Calu3 (cell line): ENCODE measurements at regions not wholly inside any gene's neighbourhood (a gene's known extent, or its start where the extent isn't known, plus 50 kb on each side); places are given as distances from the start of the nearest gene placed in this dataset.

Experiments
- BruUV-seq: library from RNA; stranded (reverse); fragments of 400-500 nt; replicated peaks from 2 replicates; lab custom pipeline; 2021; lab: Mats Ljungman, UMichigan
- CTCF ChIA-PET: fragments of 300-600 bp; sonication (Branson Sonifier 250); formaldehyde crosslinking; loops from one replicate; lab custom pipeline; 2022; ENCODE audit warnings: antibody characterized with exemption; lab: Charles Lee
- DNase-seq: peaks from one replicate; pipeline ENCODE4 v3.0.0; 2022
- H3K27ac Mint-ChIP-seq: one replicate; pipeline ENCODE4 v1.8.0; 2022; ENCODE audit warnings: mixed read lengths; ENCODE audit not compliant: unreplicated experiment
- H3K27me3 Mint-ChIP-seq: one replicate; pipeline ENCODE4 v1.8.0; 2022; ENCODE audit warnings: mixed read lengths; ENCODE audit not compliant: unreplicated experiment
- H3K36me3 Mint-ChIP-seq: one replicate; pipeline ENCODE4 v1.8.0; 2022; ENCODE audit warnings: mild to moderate bottlenecking, moderate library complexity, mixed read lengths; ENCODE audit not compliant: insufficient read depth, unreplicated experiment
- H3K4me1 Mint-ChIP-seq: one replicate; pipeline ENCODE4 v1.8.0; 2022; ENCODE audit warnings: mild to moderate bottlenecking, low read depth, mixed read lengths; ENCODE audit not compliant: unreplicated experiment
- H3K4me3 Mint-ChIP-seq: one replicate; pipeline ENCODE4 v1.8.0; 2022; ENCODE audit warnings: mild to moderate bottlenecking, low read depth, moderate library complexity, mixed read lengths; ENCODE audit not compliant: unreplicated experiment
- H3K9me3 Mint-ChIP-seq: one replicate; pipeline ENCODE4 v1.8.0; 2022; ENCODE audit warnings: low read depth, mixed read lengths; ENCODE audit not compliant: unreplicated experiment
- intact Hi-C: fragments of 100-400 bp; cut with micrococcal nuclease; formaldehyde crosslinking; loops from one replicate; pipeline ENCODE4 v1.10.0; 2022; ENCODE audit not compliant: unreplicated experiment
- TF ChIP-seq, protein P1 (sequence below): fragments of 200-600 bp; IDR thresholded peaks from one replicate; pipeline ENCODE4 v1.8.0; 2022; ENCODE audit warnings: antibody characterized with exemption; ENCODE audit not compliant: unreplicated experiment

DNA sequence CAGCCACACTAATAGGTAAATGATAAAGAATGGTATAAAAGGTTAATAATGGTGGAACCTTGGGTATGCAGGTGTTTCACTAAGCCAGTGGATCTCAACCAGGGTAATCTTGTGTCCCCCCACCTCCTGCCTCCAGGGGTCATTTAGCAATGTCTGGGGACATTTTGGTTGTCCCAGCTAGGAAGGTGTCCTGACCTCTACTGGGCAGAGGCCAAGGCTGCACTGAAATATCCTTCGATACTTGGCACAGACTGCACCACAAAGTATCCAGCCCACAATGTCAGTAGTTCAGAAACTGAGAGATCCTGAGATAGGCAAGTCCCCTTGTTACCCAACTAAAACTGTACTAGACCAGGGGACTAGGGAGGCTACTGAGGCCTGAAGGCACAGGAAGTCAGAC, 113.6 kb upstream of the TIAM1 start:
- no peak for DNase-seq
- intact Hi-C loops: no loop called here
- H3K4me1 Mint-ChIP-seq: no peaks in the 10 kb centered on the region
- peaks cover 1% of the 10 kb centered on the region for H3K9me3 Mint-ChIP-seq
- CTCF ChIA-PET: no interaction called here
- no peak overlapping the region for H3K4me3 Mint-ChIP-seq
- no peaks in the 10 kb centered on the region for H3K27me3 Mint-ChIP-seq
- H3K27ac Mint-ChIP-seq: no peak overlapping the region
- no peaks in the 10 kb centered on the region for H3K36me3 Mint-ChIP-seq
- TF ChIP-seq, protein P1, sequence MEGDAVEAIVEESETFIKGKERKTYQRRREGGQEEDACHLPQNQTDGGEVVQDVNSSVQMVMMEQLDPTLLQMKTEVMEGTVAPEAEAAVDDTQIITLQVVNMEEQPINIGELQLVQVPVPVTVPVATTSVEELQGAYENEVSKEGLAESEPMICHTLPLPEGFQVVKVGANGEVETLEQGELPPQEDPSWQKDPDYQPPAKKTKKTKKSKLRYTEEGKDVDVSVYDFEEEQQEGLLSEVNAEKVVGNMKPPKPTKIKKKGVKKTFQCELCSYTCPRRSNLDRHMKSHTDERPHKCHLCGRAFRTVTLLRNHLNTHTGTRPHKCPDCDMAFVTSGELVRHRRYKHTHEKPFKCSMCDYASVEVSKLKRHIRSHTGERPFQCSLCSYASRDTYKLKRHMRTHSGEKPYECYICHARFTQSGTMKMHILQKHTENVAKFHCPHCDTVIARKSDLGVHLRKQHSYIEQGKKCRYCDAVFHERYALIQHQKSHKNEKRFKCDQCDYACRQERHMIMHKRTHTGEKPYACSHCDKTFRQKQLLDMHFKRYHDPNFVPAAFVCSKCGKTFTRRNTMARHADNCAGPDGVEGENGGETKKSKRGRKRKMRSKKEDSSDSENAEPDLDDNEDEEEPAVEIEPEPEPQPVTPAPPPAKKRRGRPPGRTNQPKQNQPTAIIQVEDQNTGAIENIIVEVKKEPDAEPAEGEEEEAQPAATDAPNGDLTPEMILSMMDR: no peak
- BruUV-seq: no TSS peak

DNA sequence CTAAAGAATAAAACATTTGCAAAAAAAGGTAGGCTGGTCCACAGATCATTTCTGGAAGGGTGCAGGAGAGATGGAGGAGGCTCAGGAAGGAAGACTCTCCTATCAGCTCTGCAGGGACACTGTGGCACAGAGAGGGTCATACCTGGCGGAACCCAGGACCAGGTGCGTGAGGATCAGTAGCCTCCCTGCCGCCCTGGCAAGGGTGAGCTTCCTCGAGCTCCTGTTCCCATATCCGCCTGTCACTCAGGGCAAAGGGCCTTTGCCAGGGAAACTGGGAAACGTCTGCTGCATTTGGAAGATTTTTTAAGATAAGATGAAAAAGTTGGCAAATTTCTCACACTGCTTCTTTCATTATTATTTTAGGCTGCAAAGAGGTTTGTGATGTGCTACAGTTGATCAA, 112.1 kb upstream of the TIAM1 start:
- Mint-ChIP-seq H3K4me3 (no peak overlapping the region), H3K4me1 (no peaks in the 10 kb centered on the region), H3K9me3 (peaks cover 2% of the 10 kb centered on the region), H3K27me3 (no peaks in the 10 kb centered on the region), H3K36me3 (no peaks in the 10 kb centered on the region), H3K27ac (no peak overlapping the region)
- no peak for DNase-seq
- intact Hi-C loops: no loop called here
- BruUV-seq: no TSS peak
- CTCF ChIA-PET: no interaction called here
- TF ChIP-seq, protein P1: no peak

DNA sequence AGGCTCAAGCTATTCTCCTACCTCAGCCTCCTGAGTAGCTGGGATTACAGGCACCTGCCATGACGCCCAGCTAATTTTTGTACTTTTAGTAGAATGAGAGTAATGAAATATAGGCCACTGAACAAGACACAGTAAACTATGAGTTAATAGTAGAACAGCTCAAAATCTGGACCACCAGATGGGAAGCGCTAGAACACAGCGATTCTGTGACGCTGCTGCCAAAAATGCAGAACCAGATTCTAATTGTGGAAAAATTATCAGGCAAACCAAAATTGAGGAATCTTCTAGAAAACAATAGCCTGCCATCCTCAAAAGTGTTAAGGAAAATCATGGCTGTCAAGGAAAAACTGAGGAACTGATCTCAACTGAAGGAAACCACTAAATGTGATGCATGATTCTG, 111.4 kb upstream of the TIAM1 start:
- CTCF ChIA-PET: no interaction called here
- Mint-ChIP-seq H3K36me3 (no peaks in the 10 kb centered on the region), H3K27me3 (no peaks in the 10 kb centered on the region), H3K4me1 (no peaks in the 10 kb centered on the region), H3K9me3 (peaks cover 2% of the 10 kb centered on the region), H3K27ac (no peak overlapping the region), H3K4me3 (no peak overlapping the region)
- no peak for DNase-seq
- intact Hi-C loops: no loop called here
- TF ChIP-seq, protein P1: no peak
- no TSS peak for BruUV-seq

DNA sequence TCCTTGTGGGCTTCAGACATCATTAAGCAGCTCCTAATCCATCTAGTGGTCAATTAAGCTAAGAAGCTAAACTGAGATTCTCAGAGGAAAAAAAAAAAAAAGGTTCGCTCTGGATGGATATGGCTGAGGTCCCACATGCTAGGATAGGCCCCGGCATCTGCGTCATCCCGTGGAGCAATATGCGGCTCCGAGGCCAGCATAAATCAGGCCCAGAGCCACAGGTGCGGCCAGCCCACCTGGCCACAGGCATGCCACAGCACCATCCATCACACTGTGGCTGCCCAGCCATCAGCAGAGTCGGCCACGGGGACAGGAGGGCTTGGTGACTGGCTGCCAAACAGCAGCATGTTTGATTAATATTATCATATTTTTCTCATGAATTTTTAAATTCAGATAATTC, 106.9 kb upstream of the TIAM1 start:
- no peak for DNase-seq
- no peaks in the 10 kb centered on the region for H3K36me3 Mint-ChIP-seq

More for the DNA sequence above, 106.9 kb upstream of the TIAM1 start:
- Mint-ChIP-seq H3K9me3 (peaks cover 2% of the 10 kb centered on the region), H3K4me1 (no peaks in the 10 kb centered on the region), H3K4me3 (no peak overlapping the region), H3K27ac (no peak overlapping the region), H3K27me3 (no peaks in the 10 kb centered on the region)
- no TSS peak for BruUV-seq
- TF ChIP-seq, protein P1: no peak
- CTCF ChIA-PET: interaction anchor here (0.7 kb wide), 1 partner anchor 201 kb away, joined by 3 read pairs; no protein-coding TSS in a partner anchor
- intact Hi-C loops: no loop called here
